Heart left ventricle (tissue), 13 donors: ENCODE measurements at regions not wholly inside any gene's neighbourhood (a gene's known extent, or its start where the extent isn't known, plus 50 kb on each side); places are given as distances from the start of the nearest gene placed in this dataset.

Source experiments
- POLR2A ChIP-seq, 2 donors: fragments of 450-650 bp; IDR thresholded peaks; one replicate each; pipeline ENCODE4 v1.6.1; 2017; ENCODE audit warnings: antibody characterized with exemption in 2 of 2, mild to moderate bottlenecking in 2 of 2, moderate library complexity in 2 of 2
- TF ChIP-seq, protein P1 (sequence below), 12 donors: fragments of 200-600 bp; sonication (generic) in 4 of 12; IDR thresholded peaks; one replicate each; pipeline versions ENCODE4 v1.5.0 to v1.8.0; 2018 to 2022; ENCODE audit warnings: antibody characterized with exemption in 12 of 12, mild to moderate bottlenecking in 5 of 12
- donor health status: ischemic (EF 13 %, LVEDD 7.1; RV severe dilation, severe dysfunction).
- donor health status: DM: no; HTN: yes; CAD: no.
- donor health status: DM: no; HTN: no; CAD: no.
- donor health status: ischemic (EF 25% LVEDD 6.9; RV normal size, moderate dysfunction).
- donor health status: ischemic (EF 25% LVEDD 5.7; RV mildly dilated, moderate dysfunction).
- donor health status: ischemic (EF 35%, LVEDD 5.7; RV mildly dilated, moderate dysfunction).
- donor health status: nonischemic (EF 11% LVEDD 7.7; RV severe dilation, severe dysfunction).
- donor health status: DM: yes; HTN: yes; CAD: no.
- donor health status: PGD.
- donor health status: ischemic (EF 29% LVEDD 5.4; RV normal size, mild dysfunction).
- donor health status: nonischemic (EF 23%, LVEDD 6.1; RV moderate dilation, normal function).

DNA sequence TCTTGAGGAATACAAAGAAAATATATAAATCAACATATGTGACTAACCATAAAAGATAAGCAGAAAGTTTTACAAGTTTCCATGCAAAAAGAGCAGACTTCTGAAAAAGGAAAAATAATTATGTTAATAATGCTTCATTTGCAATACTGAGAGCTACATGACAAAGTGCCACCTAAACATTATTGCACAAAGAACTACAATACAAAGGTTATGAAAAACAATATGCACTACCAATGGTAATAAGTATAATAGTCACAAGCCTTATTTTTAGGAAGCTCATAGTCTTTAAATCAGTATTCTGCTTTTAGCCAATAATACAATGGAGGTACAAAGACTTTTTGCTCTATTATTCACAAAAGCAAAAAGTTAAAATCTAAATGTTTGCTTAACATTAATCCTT is 411.2 kb downstream of the TLL1 start:
- TF ChIP-seq, protein P1, sequence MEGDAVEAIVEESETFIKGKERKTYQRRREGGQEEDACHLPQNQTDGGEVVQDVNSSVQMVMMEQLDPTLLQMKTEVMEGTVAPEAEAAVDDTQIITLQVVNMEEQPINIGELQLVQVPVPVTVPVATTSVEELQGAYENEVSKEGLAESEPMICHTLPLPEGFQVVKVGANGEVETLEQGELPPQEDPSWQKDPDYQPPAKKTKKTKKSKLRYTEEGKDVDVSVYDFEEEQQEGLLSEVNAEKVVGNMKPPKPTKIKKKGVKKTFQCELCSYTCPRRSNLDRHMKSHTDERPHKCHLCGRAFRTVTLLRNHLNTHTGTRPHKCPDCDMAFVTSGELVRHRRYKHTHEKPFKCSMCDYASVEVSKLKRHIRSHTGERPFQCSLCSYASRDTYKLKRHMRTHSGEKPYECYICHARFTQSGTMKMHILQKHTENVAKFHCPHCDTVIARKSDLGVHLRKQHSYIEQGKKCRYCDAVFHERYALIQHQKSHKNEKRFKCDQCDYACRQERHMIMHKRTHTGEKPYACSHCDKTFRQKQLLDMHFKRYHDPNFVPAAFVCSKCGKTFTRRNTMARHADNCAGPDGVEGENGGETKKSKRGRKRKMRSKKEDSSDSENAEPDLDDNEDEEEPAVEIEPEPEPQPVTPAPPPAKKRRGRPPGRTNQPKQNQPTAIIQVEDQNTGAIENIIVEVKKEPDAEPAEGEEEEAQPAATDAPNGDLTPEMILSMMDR (IDR thresholded peaks at IDR 0.05): no peak
- no peak for TF ChIP-seq POLR2A (IDR thresholded peaks at IDR 0.05)
